Omental fat pad (tissue), 3 donors: ENCODE measurements at regions not wholly inside any gene's neighbourhood (a gene's known extent, or its start where the extent isn't known, plus 50 kb on each side); places are given as distances from the start of the nearest gene placed in this dataset.
"Not testable (repeated sequence)": the region's sequence is repeated elsewhere in the genome, so short reads cannot be mapped to it uniquely, and the experiment has no call there.

Source experiments
- ATAC-seq: fragments of 150-250 bp; one replicate; pipeline ENCODE4 v1.9.1; 2016; ENCODE audit warnings: mild to moderate bottlenecking, moderate library complexity; ENCODE audit not compliant: low FRiP score
- DNase-seq: peaks from one replicate; pipeline ENCODE4 v3.0.0-alpha.2; 2019; ENCODE audit warnings: low spot score
- TF ChIP-seq, protein P1 (sequence below), 3 donors: fragments of 450-650 bp; IDR thresholded peaks; one replicate each; pipeline ENCODE4 v1.5.1; 2016 to 2017; ENCODE audit warnings: antibody characterized with exemption in 3 of 3, mild to moderate bottlenecking in 3 of 3, moderate library complexity in 2 of 3

DNA sequence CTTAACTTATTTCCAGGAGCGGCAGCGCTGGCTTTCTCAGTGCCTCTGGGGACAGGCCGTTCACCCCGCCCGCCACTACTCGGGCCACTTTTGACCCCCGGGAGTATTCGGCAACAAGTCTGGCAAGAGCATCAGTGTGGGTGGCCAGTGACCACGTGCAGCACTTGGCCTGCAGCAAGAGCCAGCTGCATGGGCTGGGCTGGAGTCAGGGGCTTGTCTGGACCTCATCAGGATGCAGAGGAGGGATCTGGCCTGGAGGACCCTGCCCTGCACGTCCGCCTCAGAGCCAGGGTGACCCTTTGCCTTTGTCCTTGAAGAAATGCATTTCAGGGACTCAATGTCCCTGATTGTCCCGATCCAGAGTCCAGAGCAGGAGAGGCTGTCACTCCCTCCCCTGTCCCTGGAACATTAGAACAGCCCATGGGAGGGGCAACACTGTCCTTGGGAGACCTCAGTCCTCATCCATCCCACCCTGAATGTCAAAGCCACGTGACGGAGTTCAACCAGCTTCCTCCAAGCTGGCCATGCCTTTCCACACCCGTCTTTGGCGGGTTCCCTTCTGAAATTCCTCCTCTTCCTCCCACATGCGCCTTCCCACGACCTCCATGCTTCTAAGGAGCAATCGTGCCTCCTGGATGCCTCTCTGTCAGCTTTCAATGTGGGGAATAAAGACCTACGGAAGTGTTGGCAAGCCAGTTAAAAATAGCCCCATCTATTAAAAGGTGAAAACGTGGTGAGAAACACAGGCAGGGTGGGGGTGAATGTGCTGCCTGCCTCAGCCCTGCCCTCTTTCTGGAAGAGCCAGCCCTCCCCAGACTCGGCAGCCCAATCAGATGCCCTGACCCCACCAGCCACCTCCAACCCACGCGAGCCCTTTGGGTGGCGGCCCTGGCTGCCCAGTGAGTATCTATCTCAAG is 99.0 kb downstream of the OLFM1 start:
- TF ChIP-seq, protein P1, sequence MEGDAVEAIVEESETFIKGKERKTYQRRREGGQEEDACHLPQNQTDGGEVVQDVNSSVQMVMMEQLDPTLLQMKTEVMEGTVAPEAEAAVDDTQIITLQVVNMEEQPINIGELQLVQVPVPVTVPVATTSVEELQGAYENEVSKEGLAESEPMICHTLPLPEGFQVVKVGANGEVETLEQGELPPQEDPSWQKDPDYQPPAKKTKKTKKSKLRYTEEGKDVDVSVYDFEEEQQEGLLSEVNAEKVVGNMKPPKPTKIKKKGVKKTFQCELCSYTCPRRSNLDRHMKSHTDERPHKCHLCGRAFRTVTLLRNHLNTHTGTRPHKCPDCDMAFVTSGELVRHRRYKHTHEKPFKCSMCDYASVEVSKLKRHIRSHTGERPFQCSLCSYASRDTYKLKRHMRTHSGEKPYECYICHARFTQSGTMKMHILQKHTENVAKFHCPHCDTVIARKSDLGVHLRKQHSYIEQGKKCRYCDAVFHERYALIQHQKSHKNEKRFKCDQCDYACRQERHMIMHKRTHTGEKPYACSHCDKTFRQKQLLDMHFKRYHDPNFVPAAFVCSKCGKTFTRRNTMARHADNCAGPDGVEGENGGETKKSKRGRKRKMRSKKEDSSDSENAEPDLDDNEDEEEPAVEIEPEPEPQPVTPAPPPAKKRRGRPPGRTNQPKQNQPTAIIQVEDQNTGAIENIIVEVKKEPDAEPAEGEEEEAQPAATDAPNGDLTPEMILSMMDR (IDR thresholded peaks at IDR 0.05) = no peak
- ATAC-seq = no peak
- DNase-seq = no peak

DNA sequence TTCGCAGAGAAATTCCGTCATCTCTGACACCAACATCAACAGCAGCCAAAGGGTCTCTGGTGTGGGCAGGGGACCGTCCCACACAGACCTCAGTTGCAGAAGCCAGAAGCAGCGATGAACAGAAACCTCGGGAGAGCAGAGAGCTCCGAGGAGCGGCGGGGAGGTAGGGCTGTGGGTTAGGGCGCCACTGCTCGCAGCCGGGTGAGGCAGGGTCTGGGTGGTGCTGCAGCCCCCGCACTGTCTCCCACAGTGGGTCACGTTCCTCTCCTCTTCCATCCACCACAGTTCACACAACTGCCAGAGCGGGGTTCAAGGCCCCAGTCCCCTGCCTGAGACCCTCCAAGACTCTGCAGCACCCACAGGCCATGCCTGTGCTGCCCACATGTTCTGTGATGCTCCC is 99.9 kb downstream of the OLFM1 start:
- DNase-seq = no peak
- TF ChIP-seq, protein P1 (IDR thresholded peaks at IDR 0.05) = no peak

DNA sequence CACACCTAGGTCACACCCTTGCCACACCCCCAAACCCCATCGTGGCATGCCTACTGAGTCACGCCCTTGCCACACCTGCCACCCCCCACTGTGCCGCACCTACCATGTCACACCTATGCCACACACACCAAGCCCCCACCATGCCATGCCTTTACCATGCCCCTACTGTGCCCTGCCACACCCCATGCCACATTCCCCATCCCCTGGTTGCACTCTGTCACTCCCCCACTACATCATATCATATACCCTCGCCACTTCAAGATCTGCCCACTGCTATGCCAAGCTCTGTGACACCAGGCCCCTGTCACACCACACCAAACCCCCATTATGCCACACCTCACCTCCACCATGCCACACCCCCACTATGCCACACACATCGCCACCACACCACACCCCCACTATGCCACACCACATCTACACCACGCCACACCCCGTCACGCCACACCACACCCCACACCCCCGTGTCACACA is 101.2 kb downstream of the OLFM1 start:
- DNase-seq = no peak
- TF ChIP-seq, protein P1 (IDR thresholded peaks at IDR 0.05) = no peak
- ATAC-seq = no peak

More for the DNA sequence above, 99.9 kb downstream of the OLFM1 start:
- no peak for ATAC-seq

DNA sequence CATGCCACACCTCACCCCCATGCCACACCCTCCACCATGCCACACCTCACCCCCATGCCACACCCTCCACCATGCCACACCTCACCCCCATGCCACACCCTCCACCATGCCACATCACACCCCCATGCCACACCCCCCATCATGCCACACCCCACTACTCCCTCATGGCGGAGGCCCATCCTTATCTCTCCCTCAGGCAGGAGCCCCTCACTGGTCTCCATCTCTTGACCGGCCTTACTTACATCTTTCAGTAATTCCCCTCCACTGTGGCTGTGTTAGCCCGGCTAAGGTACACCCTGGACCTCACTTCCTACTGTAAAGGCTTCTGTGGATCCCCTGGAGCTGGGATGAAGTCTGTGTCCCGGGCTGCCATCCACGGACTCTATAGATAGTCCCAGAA is 102.0 kb downstream of the OLFM1 start:
- ATAC-seq = no peak
- TF ChIP-seq, protein P1 (IDR thresholded peaks at IDR 0.05) = no peak
- no peak for DNase-seq

DNA sequence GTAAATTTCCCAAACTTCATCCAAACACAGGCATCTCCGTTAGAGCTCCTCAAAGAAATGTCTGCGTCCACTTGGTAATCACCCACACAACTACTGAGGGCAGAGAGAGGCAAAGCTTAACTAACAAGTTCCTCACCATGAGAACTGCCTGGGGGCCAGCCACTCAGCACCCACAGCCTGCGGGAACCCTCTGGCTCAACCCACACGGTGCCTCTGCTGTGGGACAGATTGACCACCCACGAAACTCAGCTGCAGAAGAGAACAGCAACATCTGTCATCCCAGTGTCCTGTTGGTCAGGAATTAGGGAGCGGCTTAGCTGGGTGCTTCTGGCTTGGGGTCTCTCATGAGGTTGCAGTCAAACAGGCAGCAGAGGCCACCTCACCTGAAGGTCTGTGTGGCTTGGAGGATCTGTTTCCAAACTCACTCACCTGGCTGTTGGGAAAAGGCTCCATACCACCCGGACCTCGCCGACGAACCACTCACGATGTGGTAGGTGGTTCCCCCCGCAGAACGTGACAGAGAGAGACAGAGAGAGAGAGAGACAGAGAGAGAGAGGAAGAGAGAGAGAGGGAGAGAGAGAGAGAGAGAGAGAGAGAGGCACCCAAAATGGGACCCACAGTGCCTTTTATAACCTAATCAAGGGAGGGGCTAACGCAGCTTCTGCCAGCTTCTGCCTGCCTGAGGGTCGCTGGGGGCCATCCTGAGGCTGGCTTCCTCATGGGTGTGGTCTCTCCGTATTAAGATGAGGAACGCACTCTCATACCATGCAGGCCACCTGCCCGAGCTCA is 103.5 kb downstream of the OLFM1 start:
- no peak for ATAC-seq
- TF ChIP-seq, protein P1 (IDR thresholded peaks at IDR 0.05) = no peak
- no peak for DNase-seq

DNA sequence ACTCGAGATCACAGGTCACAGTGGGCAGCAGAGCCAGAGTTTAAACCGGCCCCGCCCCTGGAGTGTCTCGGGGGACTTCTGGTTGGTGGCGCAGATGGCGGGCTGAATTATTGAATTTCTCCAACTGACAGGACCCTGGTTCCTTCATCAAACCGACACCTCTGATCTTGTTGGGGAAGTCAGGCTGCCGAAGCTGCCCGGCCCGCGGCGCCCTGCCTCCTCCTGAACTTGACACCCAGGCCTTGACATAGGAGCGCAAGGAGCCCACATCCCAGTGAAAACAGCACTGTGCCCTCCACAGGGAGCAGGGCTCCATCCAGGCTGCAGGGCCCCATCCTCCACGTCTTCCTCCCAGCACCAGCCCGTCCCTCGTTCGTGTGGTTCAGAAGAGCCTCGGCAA is 105.2 kb downstream of the OLFM1 start:
- TF ChIP-seq, protein P1 (IDR thresholded peaks at IDR 0.05) = no peak
- ATAC-seq (no peak), DNase-seq (no peak)

DNA sequence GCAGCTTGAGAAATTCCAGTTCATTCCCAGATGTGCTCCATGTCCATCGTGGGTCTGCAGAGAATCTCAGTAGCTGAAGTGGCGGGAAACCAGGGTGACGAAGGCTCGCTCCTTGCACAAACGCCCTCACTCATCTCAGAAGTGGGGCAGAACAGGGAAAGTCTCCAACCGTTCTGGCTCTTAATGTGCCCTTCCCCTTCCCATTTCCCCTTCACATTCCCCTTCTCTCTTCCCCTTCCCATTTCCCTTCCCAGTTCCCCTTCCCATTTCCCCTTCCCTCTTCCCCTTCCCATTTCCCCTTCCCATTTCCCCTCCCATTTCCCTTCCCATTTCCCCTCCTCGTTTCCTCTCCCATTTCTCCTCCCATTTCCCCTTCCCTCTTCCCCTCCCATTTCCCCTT is 108.5 kb downstream of the OLFM1 start:
- DNase-seq, ATAC-seq: not testable (repeated sequence)
